ENCODE measurements at regions not wholly inside any gene's neighbourhood (a gene's known extent, or its start where the extent isn't known, plus 50 kb on each side); places are given as distances from the start of the nearest gene placed in this dataset.
"Not testable (repeated sequence)": the region's sequence is repeated elsewhere in the genome, so short reads cannot be mapped to it uniquely, and the experiment has no call there.

- DNase-seq = no peak
Measured at GRCh38 chr7:12893292-12893691, 205.9 kb downstream of the ARL4A start.

DNA sequence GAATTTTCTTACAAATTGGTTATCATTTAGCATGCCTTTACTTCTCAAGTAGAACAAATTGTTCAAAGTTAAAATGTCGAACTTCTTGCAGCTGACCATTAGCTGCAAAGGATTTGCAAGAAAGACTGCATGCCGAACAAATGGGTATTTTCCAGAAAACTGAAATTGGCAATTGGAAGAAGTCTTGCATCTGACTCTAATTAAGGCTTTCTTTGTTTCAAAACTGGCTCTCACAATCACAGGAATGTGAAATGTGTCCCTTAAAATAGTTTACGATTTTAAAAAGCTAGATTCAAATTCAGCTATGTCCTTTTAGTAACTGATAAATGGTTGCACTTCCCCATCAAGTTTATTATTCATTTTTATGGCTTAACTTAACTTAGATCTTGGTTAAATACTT is 207.9 kb downstream of the ARL4A start:
- DNase-seq = no peak

- no peak for DNase-seq
Measured at GRCh38 chr7:12896316-12896715, 208.9 kb downstream of the ARL4A start.

- DNase-seq = no peak
Measured at GRCh38 chr7:12898004-12898403, 210.6 kb downstream of the ARL4A start.

GRCh38 chr7:12898620-12899019 is 211.2 kb downstream of the ARL4A start:
- no peak for DNase-seq

DNA sequence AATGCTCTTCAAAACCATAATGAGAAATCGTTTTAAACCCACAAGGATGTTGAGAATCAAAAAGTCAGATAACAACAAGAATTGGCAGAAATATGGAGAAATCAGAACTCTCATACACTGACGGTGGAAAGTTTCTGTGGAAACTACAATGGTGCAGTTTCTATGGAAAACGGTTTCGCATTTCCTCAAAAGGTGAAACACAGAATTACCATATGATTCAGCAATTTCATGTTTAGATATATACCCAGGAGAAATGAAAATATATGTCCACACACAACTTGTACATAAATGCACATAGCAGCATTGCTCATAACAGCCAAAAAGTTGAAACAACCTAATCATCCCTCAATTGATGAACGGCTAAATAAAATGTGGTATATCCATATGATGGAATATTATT is 218.2 kb downstream of the ARL4A start:
- no peak for DNase-seq

GRCh38 chr7:12907774-12908173 is 220.3 kb downstream of the ARL4A start:
- DNase-seq = no peak

DNA sequence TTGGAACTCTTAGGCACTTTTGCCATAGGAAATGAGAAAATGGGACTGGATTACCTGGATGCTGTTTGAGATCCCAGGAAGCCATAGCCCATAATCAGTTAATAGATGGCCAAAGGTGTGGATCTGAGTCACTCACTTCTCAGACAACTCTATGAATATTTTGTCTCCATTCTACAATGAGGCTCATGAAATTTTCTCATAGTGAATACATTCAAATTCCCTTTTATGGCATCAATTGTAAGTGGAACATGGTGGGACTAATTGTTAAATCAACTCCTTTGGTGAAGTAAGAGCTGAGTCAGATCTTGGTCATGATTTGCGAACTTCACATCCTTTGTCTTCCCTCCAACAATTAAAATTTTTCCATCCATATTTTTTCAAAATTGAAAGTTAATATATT is 222.1 kb downstream of the ARL4A start:
- DNase-seq = no peak

DNA sequence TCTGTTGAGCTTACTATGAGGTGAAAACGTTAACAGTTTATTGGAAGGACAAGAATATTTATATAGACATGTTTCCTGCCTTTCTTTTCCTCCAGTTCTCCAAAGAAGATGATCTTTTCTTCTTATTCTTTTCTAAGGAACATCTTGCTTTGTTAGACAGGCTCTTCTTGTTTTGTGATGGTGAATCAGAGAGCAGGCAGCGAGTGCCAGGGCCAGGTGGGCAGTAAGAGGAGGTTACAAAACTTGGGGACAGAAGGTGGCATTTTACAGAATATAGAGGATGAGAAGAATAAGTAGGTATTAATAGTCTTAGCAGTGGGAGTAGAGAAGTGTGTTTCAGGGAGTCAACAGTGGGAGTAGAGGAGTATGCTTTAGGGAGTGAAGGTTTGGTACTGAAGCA is 223.6 kb downstream of the ARL4A start:
- no peak for DNase-seq

- no peak for DNase-seq
Measured at GRCh38 chr7:12913002-12913401, 225.6 kb downstream of the ARL4A start.

DNA sequence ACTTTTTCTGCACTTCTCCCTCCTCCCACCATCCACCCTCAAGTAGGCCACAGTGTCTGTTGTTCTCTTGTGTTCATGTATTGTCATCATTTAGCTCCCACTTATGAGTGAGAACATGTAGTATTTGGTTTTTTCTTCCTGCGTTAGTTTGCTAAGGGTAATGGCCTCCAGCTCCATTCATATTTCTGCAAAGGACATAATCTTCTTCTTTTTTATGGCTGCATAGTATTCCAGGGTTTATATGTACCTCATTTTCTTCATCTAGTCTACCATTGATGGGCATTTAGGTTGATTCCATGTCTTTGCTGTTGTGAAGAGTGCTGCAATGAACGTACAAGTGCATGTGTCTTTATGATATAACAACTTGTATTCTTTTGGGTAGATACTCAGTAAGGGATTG is 230.4 kb downstream of the ARL4A start:
- DNase-seq = no peak

DNA sequence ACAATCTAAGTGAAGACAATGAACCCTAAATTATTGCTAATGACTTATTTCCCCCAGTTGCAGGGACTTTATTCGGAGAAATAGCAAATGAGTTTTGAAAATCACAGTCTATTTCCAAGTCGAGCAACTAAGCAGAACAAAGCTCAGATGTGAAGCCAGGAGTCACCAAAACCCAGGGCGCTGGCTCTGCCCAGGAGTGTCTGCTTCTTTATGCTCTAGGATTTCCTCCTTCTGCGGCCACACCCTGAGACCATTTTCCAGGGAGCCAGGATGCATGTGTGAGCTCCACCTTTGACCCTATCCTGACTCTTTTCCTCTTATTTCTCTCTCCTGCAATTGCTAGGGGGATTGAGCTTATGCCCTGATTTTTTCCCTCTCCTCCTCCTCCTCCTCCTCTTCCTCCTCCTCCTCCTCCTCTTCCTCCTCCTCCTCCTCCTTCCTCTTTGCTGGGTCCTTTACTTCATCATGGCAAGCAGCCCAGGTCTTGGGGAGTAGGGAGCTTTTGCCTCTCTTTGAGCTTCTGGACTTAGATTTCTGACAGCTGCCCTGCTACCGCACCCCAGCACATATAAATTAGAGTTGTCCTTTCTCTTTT is 234.4 kb downstream of the ARL4A start:
- DNase-seq = no peak

DNA sequence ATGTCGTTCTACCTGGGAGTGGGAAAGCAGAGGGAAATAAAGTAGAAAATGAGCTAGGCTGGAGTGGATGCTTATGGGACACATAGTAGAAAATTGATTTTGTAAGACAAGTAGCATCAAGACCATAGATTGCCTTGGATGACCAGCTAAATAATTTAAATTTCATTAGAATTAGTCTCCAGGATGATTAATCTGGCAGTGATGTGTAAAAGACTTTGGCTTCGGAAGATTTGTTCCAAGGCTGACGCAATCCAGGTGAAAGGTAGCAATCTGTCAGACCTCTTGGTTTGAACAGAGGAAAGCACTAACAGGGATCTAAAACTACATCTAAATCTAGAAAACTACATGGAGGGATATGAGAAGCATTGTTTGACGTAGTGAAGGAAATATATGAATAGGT is 236.5 kb downstream of the ARL4A start:
- DNase-seq = no peak

GRCh38 chr7:12926206-12926605 is 238.8 kb downstream of the ARL4A start:
- DNase-seq = no peak

DNA sequence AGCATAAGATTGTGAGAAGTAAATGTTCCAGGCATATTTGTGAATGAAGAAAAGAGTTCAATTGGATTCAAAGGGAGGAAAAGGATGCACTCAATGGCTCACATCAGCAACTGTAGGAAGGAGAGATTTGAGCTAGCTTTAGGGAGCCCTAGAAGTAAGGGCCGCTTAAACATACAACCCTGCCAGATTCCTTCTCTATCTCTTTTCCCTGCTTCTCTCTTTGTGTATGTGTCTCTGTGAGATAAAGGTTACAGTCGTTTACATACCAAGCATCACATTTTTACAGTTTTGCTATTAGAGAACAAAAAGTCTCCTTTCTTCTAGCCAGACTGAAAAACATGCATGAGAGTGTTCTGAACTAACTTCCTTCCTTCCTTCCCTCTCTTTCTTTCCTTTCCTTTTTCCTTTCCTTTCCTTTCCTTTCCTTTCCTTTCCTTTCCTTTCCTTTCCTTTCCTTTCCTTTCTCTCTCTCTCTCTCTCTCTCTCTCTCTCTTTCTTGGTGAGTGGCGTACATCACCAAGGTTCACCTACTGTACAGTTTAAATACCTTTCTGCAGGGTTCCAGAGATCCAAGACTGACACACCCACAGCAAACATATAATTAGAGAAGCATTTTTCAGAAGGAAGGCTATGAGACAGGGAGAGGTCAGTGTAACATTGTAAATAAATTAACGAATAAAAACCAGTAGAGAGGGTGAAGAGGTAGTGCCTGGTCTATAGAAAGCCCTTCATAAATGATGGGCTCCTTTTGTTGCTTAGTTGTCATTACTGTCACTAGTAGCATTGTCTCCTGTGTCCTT is 240.4 kb downstream of the ARL4A start:
- no peak for DNase-seq

DNA sequence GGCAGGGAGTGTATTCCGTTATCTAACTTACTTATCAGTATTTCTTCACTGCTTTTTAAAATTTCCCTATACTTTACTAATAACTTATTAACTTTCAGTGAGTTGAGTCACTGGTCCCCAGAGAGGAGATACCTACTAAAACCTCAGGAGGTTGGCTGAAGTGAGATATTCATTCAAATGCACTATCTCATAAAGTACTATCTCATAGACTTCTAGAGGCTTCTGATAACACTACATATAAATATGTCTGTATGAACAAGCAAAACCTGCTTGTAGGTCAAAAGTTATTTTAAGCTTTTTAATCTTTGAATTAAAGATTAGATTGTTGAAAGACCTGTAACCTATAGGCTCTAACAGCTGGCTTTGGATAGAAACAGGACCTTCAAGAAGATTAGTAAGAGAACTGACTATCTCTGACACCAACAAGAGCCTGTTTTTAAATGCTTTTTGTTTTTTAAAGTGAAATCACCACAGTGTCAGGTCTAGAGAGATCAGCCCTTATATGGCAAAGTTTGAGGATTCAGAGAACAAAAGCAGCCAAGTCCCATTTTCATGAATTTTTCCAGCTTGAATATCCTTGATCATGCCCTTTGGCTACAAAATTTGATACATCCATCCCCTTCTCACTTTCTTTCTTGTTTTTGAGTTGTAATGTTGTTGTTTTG is 242.2 kb downstream of the ARL4A start:
- DNase-seq = no peak

- no peak for DNase-seq
Measured at GRCh38 chr7:12930534-12930933, 243.1 kb downstream of the ARL4A start.

- not testable (repeated sequence) for DNase-seq
Measured at GRCh38 chr7:12931465-12931864, 244.0 kb downstream of the ARL4A start.

DNA sequence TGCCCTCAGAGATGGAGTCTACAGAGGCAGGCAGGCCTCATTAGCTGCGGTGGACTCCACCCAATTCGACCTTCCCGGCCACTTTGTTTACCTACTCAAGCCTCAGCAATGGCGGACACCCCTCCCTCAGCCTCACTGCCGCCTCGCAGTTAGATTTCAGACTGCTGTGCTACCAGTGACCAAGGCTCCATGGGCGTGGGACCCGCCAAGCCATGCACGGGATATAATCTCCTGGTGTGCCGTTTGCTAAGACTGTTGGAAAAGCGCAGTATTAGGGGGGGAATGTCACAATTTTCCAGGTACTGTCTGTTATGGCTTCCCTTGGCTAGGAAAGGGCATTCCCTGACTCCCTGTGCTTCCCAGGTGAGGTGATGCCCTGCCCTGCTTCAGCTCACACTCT is 252.3 kb downstream of the ARL4A start:
- DNase-seq = no peak

GRCh38 chr7:12941512-12941911 is 254.1 kb downstream of the ARL4A start:
- DNase-seq = no peak

DNA sequence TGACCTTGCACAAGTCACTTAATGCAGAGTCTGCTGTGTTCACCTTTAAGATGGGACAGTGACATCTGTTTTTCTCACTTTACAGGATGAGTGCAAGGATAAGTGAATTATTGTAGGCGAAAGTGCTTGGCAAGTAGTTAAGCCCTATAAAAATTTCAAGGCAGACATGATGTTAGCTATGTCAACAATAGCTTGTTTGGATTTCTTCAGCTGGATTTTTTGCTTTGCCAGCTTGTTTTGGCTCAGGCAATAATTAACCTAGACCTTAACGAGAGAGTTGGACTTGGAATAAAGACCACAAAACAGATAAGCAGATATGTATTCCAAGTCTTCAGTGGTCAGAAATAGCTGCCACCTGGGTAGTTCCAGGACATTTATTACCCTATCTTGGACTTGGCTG is 255.2 kb downstream of the ARL4A start:
- no peak for DNase-seq

DNA sequence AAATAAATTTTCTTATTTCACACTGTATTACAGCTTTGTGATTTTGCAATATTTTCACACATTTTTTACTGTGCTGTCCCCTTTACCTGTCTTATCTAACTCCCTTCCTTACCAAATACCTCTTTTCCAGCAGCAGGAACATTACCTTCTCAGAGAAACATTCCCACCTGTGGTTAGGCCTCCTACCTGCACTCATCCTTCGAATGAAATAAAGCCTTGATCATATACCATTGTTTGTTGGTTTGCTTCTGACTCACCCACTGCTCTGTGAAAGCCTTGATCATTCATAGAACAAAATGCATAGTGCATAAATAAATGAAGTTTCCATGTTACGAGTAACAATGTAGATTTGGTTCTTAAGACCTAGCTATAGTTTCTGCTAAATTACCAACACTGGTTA is 256.3 kb downstream of the ARL4A start:
- DNase-seq = no peak

- DNase-seq = no peak
Measured at GRCh38 chr7:12945901-12946300, 258.5 kb downstream of the ARL4A start.

GRCh38 chr7:12947465-12947864 is 260.0 kb downstream of the ARL4A start:
- no peak for DNase-seq

Measured in activated CD4-positive, alpha-beta T cell treated with anti-CD3 and anti-CD28 coated beads, Interleukin-2, amount 50 U/mL, for 48 hours (primary cell).